ENCODE measurements at regions not wholly inside any gene's neighbourhood (a gene's known extent, or its start where the extent isn't known, plus 50 kb on each side); places are given as distances from the start of the nearest gene placed in this dataset.

DNA sequence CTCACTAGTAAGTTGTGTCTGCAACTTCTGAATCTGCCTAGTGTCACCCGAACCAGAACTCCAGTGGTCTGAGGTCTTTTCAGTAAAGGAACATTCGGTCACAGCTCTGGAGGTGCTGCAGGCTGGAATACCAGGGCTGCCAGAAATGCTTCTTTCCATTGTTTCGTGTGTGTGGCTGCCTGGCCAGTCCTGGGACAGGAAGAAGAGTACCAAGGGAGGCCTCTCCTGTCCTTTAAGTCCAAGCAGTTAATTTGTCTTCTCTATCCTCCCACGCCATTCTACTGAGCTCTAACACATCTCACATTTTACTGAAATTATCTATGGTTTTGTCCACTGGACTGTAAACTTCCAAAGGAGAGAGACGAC is 196.0 kb downstream of the LNPK start:
- no peak overlapping the region for H2AFZ ChIP-seq (ENCODE audit: low read depth, low read length, poor library complexity, severe bottlenecking)
- H3K27me3 ChIP-seq (ENCODE audit: insufficient read depth, low read length) = 0 out of 2 replicates have a peak, but pooled peaks cover 4% of the 10 kb centered on the region
- H3K9ac ChIP-seq (ENCODE audit: low read length) = no peak overlapping the region
- no peak overlapping the region for H3K27ac ChIP-seq (ENCODE audit: low read depth, low read length)
- no peak overlapping the region for H3K4me2 ChIP-seq (ENCODE audit: low read length)
- no peaks in the 10 kb centered on the region for H3K79me2 ChIP-seq (ENCODE audit: insufficient read depth, low read length)
- DNase-seq (ENCODE audit: low read depth, low spot score) (no peak), ATAC-seq (no peak)
- no peaks in the 10 kb centered on the region for H3K36me3 ChIP-seq (ENCODE audit: control insufficient read depth in 1 of 2, insufficient read depth in 2 of 2, low read length in 2 of 2)
- ChIA-PET RAD21 (ENCODE audit: low non-redundant PET in 1 of 2, low total read pairs in 2 of 2, uncharacterized antibody in 2 of 2, unreplicated experiment in 2 of 2) (no interaction called here), CTCF (no interaction called here), POLR2A (no interaction called here)
- no peaks in the 10 kb centered on the region for H3K9me3 ChIP-seq (ENCODE audit: control insufficient read depth in 1 of 2, insufficient read depth in 1 of 2, low read depth in 1 of 2, low read length in 2 of 2)
- no peak overlapping the region for H3K4me3 ChIP-seq (replicated peaks in 1 of 2; ENCODE audit: low read depth in 1 of 2, low read length in 2 of 2)
- intact Hi-C loops (cut with micrococcal nuclease) = no loop called here
- H3K9me2 ChIP-seq (ENCODE audit: insufficient read depth) = no peaks in the 10 kb centered on the region
- no TSS peak for BruUV-seq (replicated peaks)
- H4K20me1 ChIP-seq (ENCODE audit: insufficient read depth) = no peaks in the 10 kb centered on the region
- H3K4me1 ChIP-seq (ENCODE audit: control insufficient read depth in 1 of 2, insufficient read depth in 2 of 2, low read length in 2 of 2) = no peaks in the 10 kb centered on the region
- TF ChIP-seq EGR1 (IDR thresholded peaks at IDR 0.05; ENCODE audit: low read depth) (no peak), ZFX (IDR thresholded peaks at IDR 0.05) (no peak), ATF3 (IDR thresholded peaks at IDR 0.05) (no peak), POLR2AphosphoS5 (IDR thresholded peaks at IDR 0.05; ENCODE audit: low read depth, low read length) (no peak), YY1 (IDR thresholded peaks at IDR 0.05; ENCODE audit: extremely low read depth, insufficient replicate concordance, low read depth, low read length) (no peak), RAD21 (IDR thresholded peaks at IDR 0.05; ENCODE audit: low read depth) (no peak), SIN3A (IDR thresholded peaks at IDR 0.05; ENCODE audit: low read depth) (no peak), REST (IDR thresholded peaks at IDR 0.05; ENCODE audit: low read depth) (no peak), JUND (IDR thresholded peaks at IDR 0.05) (no peak), SP1 (IDR thresholded peaks at IDR 0.05; ENCODE audit: low read depth) (no peak), EZH2phosphoT487 (IDR thresholded peaks at IDR 0.05; ENCODE audit: borderline replicate concordance) (no peak)
- TF ChIP-seq, protein P1, sequence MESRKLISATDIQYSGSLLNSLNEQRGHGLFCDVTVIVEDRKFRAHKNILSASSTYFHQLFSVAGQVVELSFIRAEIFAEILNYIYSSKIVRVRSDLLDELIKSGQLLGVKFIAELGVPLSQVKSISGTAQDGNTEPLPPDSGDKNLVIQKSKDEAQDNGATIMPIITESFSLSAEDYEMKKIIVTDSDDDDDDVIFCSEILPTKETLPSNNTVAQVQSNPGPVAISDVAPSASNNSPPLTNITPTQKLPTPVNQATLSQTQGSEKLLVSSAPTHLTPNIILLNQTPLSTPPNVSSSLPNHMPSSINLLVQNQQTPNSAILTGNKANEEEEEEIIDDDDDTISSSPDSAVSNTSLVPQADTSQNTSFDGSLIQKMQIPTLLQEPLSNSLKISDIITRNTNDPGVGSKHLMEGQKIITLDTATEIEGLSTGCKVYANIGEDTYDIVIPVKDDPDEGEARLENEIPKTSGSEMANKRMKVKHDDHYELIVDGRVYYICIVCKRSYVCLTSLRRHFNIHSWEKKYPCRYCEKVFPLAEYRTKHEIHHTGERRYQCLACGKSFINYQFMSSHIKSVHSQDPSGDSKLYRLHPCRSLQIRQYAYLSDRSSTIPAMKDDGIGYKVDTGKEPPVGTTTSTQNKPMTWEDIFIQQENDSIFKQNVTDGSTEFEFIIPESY (IDR thresholded peaks at IDR 0.05; ENCODE audit: extremely low read depth, insufficient replicate concordance, low read length) = no peak
- TF ChIP-seq, protein P2, sequence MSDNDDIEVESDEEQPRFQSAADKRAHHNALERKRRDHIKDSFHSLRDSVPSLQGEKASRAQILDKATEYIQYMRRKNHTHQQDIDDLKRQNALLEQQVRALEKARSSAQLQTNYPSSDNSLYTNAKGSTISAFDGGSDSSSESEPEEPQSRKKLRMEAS (IDR thresholded peaks at IDR 0.05) = no peak
